DND-41 (cell line): ENCODE measurements at regions not wholly inside any gene's neighbourhood (a gene's known extent, or its start where the extent isn't known, plus 50 kb on each side); places are given as distances from the start of the nearest gene placed in this dataset.

Source experiments
- ATAC-seq: fragments of 200-7000 bp; cut with Tn5 transposase; 3 replicates; pipeline ENCODE4 v1.9.1; 2021; ENCODE audit warnings: low read depth; ENCODE audit not compliant: insufficient read depth
- DNase-seq: peaks from one replicate; pipeline ENCODE4 v3.0.0-alpha.2; 2020
- H2AFZ ChIP-seq: 2 replicates; pipeline ENCODE4 v1.6.0; 2012; ENCODE audit warnings: low read depth, low read length
- H3K27ac ChIP-seq: 2 replicates; pipeline ENCODE4 v1.5.1; 2012; ENCODE audit warnings: low read length, inconsistent platforms
- H3K27me3 ChIP-seq: fragments of 200-600 bp; sonication (generic); 2 replicates; pipeline ENCODE4 v1.6.0; 2012; ENCODE audit warnings: low read length, mild to moderate bottlenecking, inconsistent platforms; ENCODE audit not compliant: insufficient read depth, poor library complexity
- H3K36me3 ChIP-seq: 2 replicates; pipeline ENCODE4 v1.5.1; 2012; ENCODE audit warnings: low read length, inconsistent platforms; ENCODE audit not compliant: insufficient read depth
- H3K4me1 ChIP-seq: 2 replicates; pipeline ENCODE4 v1.5.1; 2012; ENCODE audit warnings: mild to moderate bottlenecking, low read length; ENCODE audit not compliant: insufficient read depth
- H3K4me2 ChIP-seq: 2 replicates; pipeline ENCODE4 v1.6.0; 2012; ENCODE audit warnings: mild to moderate bottlenecking, moderate library complexity, low read length, inconsistent platforms; ENCODE audit not compliant: insufficient read depth
- H3K4me3 ChIP-seq, 2 experiments: fragments of 200-600 bp in 1 of 2; shearing (Covaris generic) in 1 of 2; 2 replicates each; pipeline ENCODE4 v1.5.1; 2012 to 2016; ENCODE audit warnings: inconsistent platforms in 2 of 2, low read length in 2 of 2, mild to moderate bottlenecking in 2 of 2, low read depth in 1 of 2, moderate library complexity in 1 of 2
- H3K79me2 ChIP-seq: 2 replicates; pipeline ENCODE4 v1.6.0; 2012; ENCODE audit warnings: low read length, inconsistent platforms; ENCODE audit not compliant: insufficient read depth
- H3K9ac ChIP-seq: 2 replicates; pipeline ENCODE4 v1.6.0; 2012; ENCODE audit warnings: low read depth, mild to moderate bottlenecking, inconsistent platforms, low read length, moderate library complexity
- H3K9me3 ChIP-seq: 2 replicates; pipeline ENCODE4 v1.5.1; 2012; ENCODE audit warnings: low read length, moderate library complexity, mild to moderate bottlenecking, inconsistent platforms; ENCODE audit not compliant: insufficient read depth, severe bottlenecking
- H4K20me1 ChIP-seq: 2 replicates; pipeline ENCODE4 v1.6.0; 2012; ENCODE audit warnings: low read length; ENCODE audit not compliant: insufficient read depth
- CTCF ChIP-seq: IDR thresholded peaks from 2 replicates; pipeline ENCODE4 v1.5.1; 2012; ENCODE audit warnings: borderline replicate concordance, low read length, moderate library complexity, mild to moderate bottlenecking; ENCODE audit not compliant: poor library complexity, severe bottlenecking; ENCODE audit errors: extremely low read depth
- EZH2 ChIP-seq: IDR thresholded peaks from 3 replicates; pipeline ENCODE4 v1.6.1; 2012; ENCODE audit warnings: borderline replicate concordance, low read depth, mild to moderate bottlenecking, moderate library complexity, low read length, inconsistent platforms; ENCODE audit not compliant: severe bottlenecking

GRCh38 chr10:78432583-78432982 lies 398.9 kb downstream of the RPS24 start:
- no peak for TF ChIP-seq EZH2
- no peak for TF ChIP-seq CTCF
- H3K79me2 ChIP-seq = no peaks in the 10 kb centered on the region
- H3K27ac ChIP-seq = no peak overlapping the region
- H2AFZ ChIP-seq = no peak overlapping the region
- H3K4me2 ChIP-seq = no peak overlapping the region
- peaks cover 3% of the 10 kb centered on the region; the same call in 1 of the 2 replicates for H4K20me1 ChIP-seq
- peaks cover 10% of the 10 kb centered on the region for H3K27me3 ChIP-seq
- no peak overlapping the region for H3K4me3 ChIP-seq
- no peaks in the 10 kb centered on the region for H3K4me1 ChIP-seq
- ATAC-seq = no peak
- H3K9me3 ChIP-seq = peaks cover 4% of the 10 kb centered on the region
- DNase-seq = no peak
- no peaks in the 10 kb centered on the region for H3K36me3 ChIP-seq
- H3K9ac ChIP-seq = no peak overlapping the region

GRCh38 chr10:78433076-78433595 lies 399.5 kb downstream of the RPS24 start:
- H3K4me2 ChIP-seq = no peak overlapping the region
- H3K4me3 ChIP-seq = no peak overlapping the region
- H2AFZ ChIP-seq = no peak overlapping the region
- no peak overlapping the region for H3K9ac ChIP-seq
- H3K79me2 ChIP-seq = no peaks in the 10 kb centered on the region
- TF ChIP-seq CTCF (no peak), EZH2 (no peak)
- no peaks in the 10 kb centered on the region for H3K4me1 ChIP-seq
- H4K20me1 ChIP-seq = peaks cover 3% of the 10 kb centered on the region; the same call in 1 of the 2 replicates
- ATAC-seq = no peak
- peaks cover 2% of the 10 kb centered on the region for H3K9me3 ChIP-seq
- no peak overlapping the region for H3K27ac ChIP-seq
- no peak for DNase-seq
- H3K27me3 ChIP-seq = peaks cover 10% of the 10 kb centered on the region
- no peaks in the 10 kb centered on the region for H3K36me3 ChIP-seq

GRCh38 chr10:78433766-78434535 lies 400.3 kb downstream of the RPS24 start:
- Histone ChIP-seq H3K79me2 (no peaks in the 10 kb centered on the region), H2AFZ (no peak overlapping the region), H3K27ac (no peak overlapping the region), H3K9ac (no peak overlapping the region), H3K4me3 (no peak overlapping the region), H3K9me3 (no peaks in the 10 kb centered on the region), H3K27me3 (peaks cover 10% of the 10 kb centered on the region), H3K36me3 (no peaks in the 10 kb centered on the region), H4K20me1 (peaks cover 3% of the 10 kb centered on the region; the same call in 1 of the 2 replicates), H3K4me1 (no peaks in the 10 kb centered on the region), H3K4me2 (no peak overlapping the region)
- ATAC-seq (no peak), DNase-seq (no peak)
- TF ChIP-seq CTCF (no peak), EZH2 (no peak)
